ENCODE measurements at regions not wholly inside any gene's neighbourhood (a gene's known extent, or its start where the extent isn't known, plus 50 kb on each side); places are given as distances from the start of the nearest gene placed in this dataset.
"Not testable (repeated sequence)": the region's sequence is repeated elsewhere in the genome, so short reads cannot be mapped to it uniquely, and the experiment has no call there.

- Histone ChIP-seq H3K4me3 (ENCODE audit: low read length) (no peak overlapping the region), H3K4me1 (ENCODE audit: insufficient read depth, low read length) (no peaks in the 10 kb centered on the region), H3K9me3 (ENCODE audit: low read length) (no peaks in the 10 kb centered on the region), H3K36me3 (ENCODE audit: insufficient read depth, low read length) (no peaks in the 10 kb centered on the region), H3K27me3 (ENCODE audit: insufficient read depth, low read length) (no peaks in the 10 kb centered on the region), H2AFZ (ENCODE audit: low read depth, low read length) (no peak overlapping the region)
These were observed 449.1 kb upstream of the NRP1 start for GRCh38 chr10:33783557-33783956.

- no peaks in the 10 kb centered on the region for H3K27me3 ChIP-seq (ENCODE audit: insufficient read depth, low read length)
- H3K4me3 ChIP-seq (ENCODE audit: low read length) = no peak overlapping the region
- no peaks in the 10 kb centered on the region for H3K36me3 ChIP-seq (ENCODE audit: insufficient read depth, low read length)
- H2AFZ ChIP-seq (ENCODE audit: low read depth, low read length) = no peak overlapping the region
- no peaks in the 10 kb centered on the region for H3K4me1 ChIP-seq (ENCODE audit: insufficient read depth, low read length)
- no peaks in the 10 kb centered on the region for H3K9me3 ChIP-seq (ENCODE audit: low read length)
These were observed 448.6 kb upstream of the NRP1 start for GRCh38 chr10:33783078-33783477.

- no peaks in the 10 kb centered on the region for H3K27me3 ChIP-seq (ENCODE audit: insufficient read depth, low read length)
- H3K9me3 ChIP-seq (ENCODE audit: low read length) = no peaks in the 10 kb centered on the region
- H3K4me1 ChIP-seq (ENCODE audit: insufficient read depth, low read length) = peaks cover 9% of the 10 kb centered on the region
- H3K4me3 ChIP-seq (ENCODE audit: low read length) = no peak overlapping the region
- H3K36me3 ChIP-seq (ENCODE audit: insufficient read depth, low read length) = no peaks in the 10 kb centered on the region
- no peak overlapping the region for H2AFZ ChIP-seq (ENCODE audit: low read depth, low read length)
These were observed 447.3 kb upstream of the NRP1 start for GRCh38 chr10:33781606-33782395.

GRCh38 chr10:33780961-33781360, 446.5 kb upstream of the NRP1 start:
- H3K36me3 ChIP-seq (ENCODE audit: insufficient read depth, low read length) = no peaks in the 10 kb centered on the region
- H3K9me3 ChIP-seq (ENCODE audit: low read length) = no peaks in the 10 kb centered on the region
- H3K4me1 ChIP-seq (ENCODE audit: insufficient read depth, low read length) = peaks cover 17% of the 10 kb centered on the region
- H2AFZ ChIP-seq (ENCODE audit: low read depth, low read length) = no peak overlapping the region
- H3K4me3 ChIP-seq (ENCODE audit: low read length) = no peak overlapping the region
- no peaks in the 10 kb centered on the region for H3K27me3 ChIP-seq (ENCODE audit: insufficient read depth, low read length)

- H3K27me3 ChIP-seq (ENCODE audit: insufficient read depth, low read length) = no peaks in the 10 kb centered on the region
- H2AFZ ChIP-seq (ENCODE audit: low read depth, low read length) = no peak overlapping the region
- no peaks in the 10 kb centered on the region for H3K9me3 ChIP-seq (ENCODE audit: low read length)
- H3K36me3 ChIP-seq (ENCODE audit: insufficient read depth, low read length) = no peaks in the 10 kb centered on the region
- H3K4me1 ChIP-seq (ENCODE audit: insufficient read depth, low read length) = peaks cover 32% of the 10 kb centered on the region
- no peak overlapping the region for H3K4me3 ChIP-seq (ENCODE audit: low read length)
These were observed 442.8 kb upstream of the NRP1 start for GRCh38 chr10:33777223-33777622.

- no peak overlapping the region for H2AFZ ChIP-seq (ENCODE audit: low read depth, low read length)
- H3K4me1 ChIP-seq (ENCODE audit: insufficient read depth, low read length) = peaks cover 37% of the 10 kb centered on the region
- no peaks in the 10 kb centered on the region for H3K36me3 ChIP-seq (ENCODE audit: insufficient read depth, low read length)
- no peaks in the 10 kb centered on the region for H3K27me3 ChIP-seq (ENCODE audit: insufficient read depth, low read length)
- H3K4me3 ChIP-seq (ENCODE audit: low read length) = no peak overlapping the region
- no peaks in the 10 kb centered on the region for H3K9me3 ChIP-seq (ENCODE audit: low read length)
These were observed 442.1 kb upstream of the NRP1 start for GRCh38 chr10:33776419-33777070.

GRCh38 chr10:33774857-33775256, 440.4 kb upstream of the NRP1 start:
- Histone ChIP-seq H3K27me3 (ENCODE audit: insufficient read depth, low read length) (no peaks in the 10 kb centered on the region), H2AFZ (ENCODE audit: low read depth, low read length) (no peak overlapping the region), H3K36me3 (ENCODE audit: insufficient read depth, low read length) (no peaks in the 10 kb centered on the region)

GRCh38 chr10:33773886-33774480, 439.5 kb upstream of the NRP1 start:
- H3K36me3 ChIP-seq (ENCODE audit: insufficient read depth, low read length) = no peaks in the 10 kb centered on the region
- peaks cover 40% of the 10 kb centered on the region for H3K4me1 ChIP-seq (ENCODE audit: insufficient read depth, low read length)
- H3K9me3 ChIP-seq (ENCODE audit: low read length) = peaks cover 2% of the 10 kb centered on the region
- H2AFZ ChIP-seq (ENCODE audit: low read depth, low read length) = no peak overlapping the region
- no peak overlapping the region for H3K4me3 ChIP-seq (ENCODE audit: low read length)
- H3K27me3 ChIP-seq (ENCODE audit: insufficient read depth, low read length) = no peaks in the 10 kb centered on the region

More at GRCh38 chr10:33774857-33775256, 440.4 kb upstream of the NRP1 start:
- Histone ChIP-seq H3K4me3 (ENCODE audit: low read length) (no peak overlapping the region), H3K4me1 (ENCODE audit: insufficient read depth, low read length) (peaks cover 40% of the 10 kb centered on the region), H3K9me3 (ENCODE audit: low read length) (no peaks in the 10 kb centered on the region)

- Histone ChIP-seq H3K9me3 (ENCODE audit: low read length) (peaks cover 2% of the 10 kb centered on the region), H3K4me1 (ENCODE audit: insufficient read depth, low read length) (peaks cover 40% of the 10 kb centered on the region), H3K4me3 (ENCODE audit: low read length) (peak overlapping the region; percentile 22), H2AFZ (ENCODE audit: low read depth, low read length) (no peak overlapping the region), H3K27me3 (ENCODE audit: insufficient read depth, low read length) (no peaks in the 10 kb centered on the region), H3K36me3 (ENCODE audit: insufficient read depth, low read length) (no peaks in the 10 kb centered on the region)
These were observed 438.7 kb upstream of the NRP1 start for GRCh38 chr10:33773253-33773573.

- Histone ChIP-seq H3K27me3 (ENCODE audit: insufficient read depth, low read length) (no peaks in the 10 kb centered on the region), H3K4me1 (ENCODE audit: insufficient read depth, low read length) (peaks cover 39% of the 10 kb centered on the region), H3K36me3 (ENCODE audit: insufficient read depth, low read length) (no peaks in the 10 kb centered on the region), H2AFZ (ENCODE audit: low read depth, low read length) (no peak overlapping the region), H3K4me3 (ENCODE audit: low read length) (peak overlapping the region; percentile 22), H3K9me3 (ENCODE audit: low read length) (peaks cover 2% of the 10 kb centered on the region)
These were observed 438.1 kb upstream of the NRP1 start for GRCh38 chr10:33772370-33773252.

GRCh38 chr10:33771856-33772255, 437.4 kb upstream of the NRP1 start:
- not testable (repeated sequence) for H2AFZ ChIP-seq (ENCODE audit: low read depth, low read length); H3K27me3 ChIP-seq (ENCODE audit: insufficient read depth, low read length); H3K36me3 ChIP-seq (ENCODE audit: insufficient read depth, low read length); H3K9me3 ChIP-seq (ENCODE audit: low read length); H3K4me3 ChIP-seq (ENCODE audit: low read length)
- peaks cover 32% of the 10 kb centered on the region for H3K4me1 ChIP-seq (ENCODE audit: insufficient read depth, low read length)

- Histone ChIP-seq H3K27me3 (ENCODE audit: insufficient read depth, low read length) (no peaks in the 10 kb centered on the region), H3K4me1 (ENCODE audit: insufficient read depth, low read length) (peaks cover 8% of the 10 kb centered on the region), H3K9me3 (ENCODE audit: low read length) (peaks cover 2% of the 10 kb centered on the region), H3K4me3 (ENCODE audit: low read length) (no peak overlapping the region), H2AFZ (ENCODE audit: low read depth, low read length) (no peak overlapping the region), H3K36me3 (ENCODE audit: insufficient read depth, low read length) (no peaks in the 10 kb centered on the region)
These were observed 430.3 kb upstream of the NRP1 start for GRCh38 chr10:33764694-33765185.

Measured in neuron (in vitro differentiated cells).